Neutrophil (primary cell): ENCODE measurements at regions not wholly inside any gene's neighbourhood (a gene's known extent, or its start where the extent isn't known, plus 50 kb on each side); places are given as distances from the start of the nearest gene placed in this dataset.

Source experiments
- H3K27ac ChIP-seq: fragments of 200-600 bp; sonication (generic); 2 replicates; pipeline ENCODE4 v1.5.1; 2016; ENCODE audit warnings: mild to moderate bottlenecking, moderate library complexity
- H3K27me3 ChIP-seq: fragments of 200-600 bp; sonication (generic); 2 replicates; pipeline ENCODE4 v1.6.0; 2016; ENCODE audit warnings: mild to moderate bottlenecking
- H3K36me3 ChIP-seq: fragments of 200-600 bp; sonication (generic); 2 replicates; pipeline ENCODE4 v1.5.1; 2017
- H3K4me1 ChIP-seq, 2 experiments: fragments of 200-600 bp in 1 of 2; sonication (generic) in 1 of 2; 1 replicate in 1 of 2; 2 replicates in 1 of 2; pipeline versions ENCODE4 v1.5.1 to v1.6.1; 2013 to 2016; ENCODE audit warnings: low read depth in 1 of 2, low read length in 1 of 2, mild to moderate bottlenecking in 1 of 2, moderate library complexity in 1 of 2; ENCODE audit not compliant: control insufficient read depth in 1 of 2, insufficient read depth in 1 of 2
- H3K4me3 ChIP-seq, 2 experiments: fragments of 200-600 bp in 1 of 2; sonication (generic) in 1 of 2; 1 replicate in 1 of 2; 2 replicates in 1 of 2; pipeline ENCODE4 v1.5.1; 2013 to 2016; ENCODE audit warnings: low read depth in 1 of 2, low read length in 1 of 2, mild to moderate bottlenecking in 1 of 2, moderate library complexity in 1 of 2
- H3K9me3 ChIP-seq: fragments of 200-600 bp; sonication (generic); 2 replicates; pipeline ENCODE4 v1.5.1; 2016
- CTCF ChIP-seq: fragments of 200-600 bp; sonication (generic); IDR thresholded peaks from 2 replicates; pipeline ENCODE4 v1.5.1; 2016; ENCODE audit warnings: antibody characterized with exemption

DNA sequence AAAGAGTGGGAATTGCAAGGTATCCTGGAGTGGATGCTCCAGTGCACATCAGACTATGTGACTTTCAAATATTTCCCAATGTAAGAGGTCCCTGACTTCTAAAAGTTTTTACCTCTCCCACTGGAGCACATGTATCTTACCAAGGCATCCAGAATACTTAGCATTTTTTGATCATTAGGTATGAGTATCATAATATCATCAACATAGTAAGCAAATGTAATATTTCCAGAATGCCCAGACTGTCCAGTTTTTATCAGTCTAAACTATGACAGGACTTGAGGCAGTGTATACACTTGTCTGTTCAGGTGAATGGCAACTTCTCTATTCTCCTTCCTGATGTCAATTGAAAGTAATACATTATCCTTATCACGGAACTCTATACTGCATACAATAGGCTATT lies 924.6 kb upstream of the GJE1 start:
- H3K27ac ChIP-seq, result no peak overlapping the region
- TF ChIP-seq CTCF, result no peak
- no peaks in the 10 kb centered on the region for H3K27me3 ChIP-seq
- H3K4me3 ChIP-seq, result no peak overlapping the region
- H3K36me3 ChIP-seq, result no peaks in the 10 kb centered on the region
- no peaks in the 10 kb centered on the region for H3K9me3 ChIP-seq
- no peaks in the 10 kb centered on the region for H3K4me1 ChIP-seq

DNA sequence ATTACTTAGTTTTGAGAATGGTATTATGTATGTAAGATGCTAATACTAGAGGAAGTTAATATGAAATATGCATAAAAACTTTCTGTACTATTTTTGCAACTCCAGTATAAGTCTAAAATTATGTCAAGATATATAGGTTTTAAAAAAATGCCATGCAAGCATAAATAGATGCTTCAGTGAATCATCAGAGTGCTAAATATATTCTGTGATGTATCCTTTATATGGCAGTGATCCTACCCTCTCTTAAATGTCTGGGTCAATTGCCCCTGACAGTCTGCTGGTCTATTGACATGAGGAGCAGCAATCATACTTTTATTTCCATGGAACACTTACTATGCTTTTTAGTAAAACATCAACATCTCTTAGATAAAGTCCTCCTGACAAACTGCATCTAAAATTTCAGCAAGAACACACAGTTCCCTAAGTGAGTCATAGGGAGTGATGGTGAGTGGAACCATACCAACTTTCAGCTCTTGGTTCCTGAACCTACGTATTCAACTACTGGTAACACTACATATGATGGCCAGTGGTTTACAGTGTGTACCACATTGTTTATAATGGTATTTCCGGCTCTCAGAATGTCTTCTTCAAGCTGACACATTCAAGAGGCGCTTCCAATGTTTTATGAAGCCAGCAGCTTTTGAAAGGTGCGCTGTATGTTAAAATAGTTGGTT lies 928.7 kb upstream of the GJE1 start:
- Histone ChIP-seq H3K9me3 (no peaks in the 10 kb centered on the region), H3K4me1 (no peaks in the 10 kb centered on the region), H3K27ac (no peak overlapping the region), H3K27me3 (no peaks in the 10 kb centered on the region), H3K4me3 (no peak overlapping the region), H3K36me3 (no peaks in the 10 kb centered on the region)
- TF ChIP-seq CTCF, result no peak

- Histone ChIP-seq H3K4me3 (no peak overlapping the region), H3K4me1 (no peaks in the 10 kb centered on the region), H3K9me3 (no peaks in the 10 kb centered on the region), H3K27me3 (no peaks in the 10 kb centered on the region), H3K36me3 (no peaks in the 10 kb centered on the region), H3K27ac (no peak overlapping the region)
- TF ChIP-seq CTCF, result no peak
Observed at GRCh38 chr6:141202626-141203025, 930.1 kb upstream of the GJE1 start.

- Histone ChIP-seq H3K36me3 (no peaks in the 10 kb centered on the region), H3K27ac (no peak overlapping the region), H3K4me3 (no peak overlapping the region), H3K4me1 (no peaks in the 10 kb centered on the region), H3K9me3 (no peaks in the 10 kb centered on the region), H3K27me3 (no peaks in the 10 kb centered on the region)
- TF ChIP-seq CTCF, result no peak
Observed at GRCh38 chr6:141199074-141199473, 933.7 kb upstream of the GJE1 start.

DNA sequence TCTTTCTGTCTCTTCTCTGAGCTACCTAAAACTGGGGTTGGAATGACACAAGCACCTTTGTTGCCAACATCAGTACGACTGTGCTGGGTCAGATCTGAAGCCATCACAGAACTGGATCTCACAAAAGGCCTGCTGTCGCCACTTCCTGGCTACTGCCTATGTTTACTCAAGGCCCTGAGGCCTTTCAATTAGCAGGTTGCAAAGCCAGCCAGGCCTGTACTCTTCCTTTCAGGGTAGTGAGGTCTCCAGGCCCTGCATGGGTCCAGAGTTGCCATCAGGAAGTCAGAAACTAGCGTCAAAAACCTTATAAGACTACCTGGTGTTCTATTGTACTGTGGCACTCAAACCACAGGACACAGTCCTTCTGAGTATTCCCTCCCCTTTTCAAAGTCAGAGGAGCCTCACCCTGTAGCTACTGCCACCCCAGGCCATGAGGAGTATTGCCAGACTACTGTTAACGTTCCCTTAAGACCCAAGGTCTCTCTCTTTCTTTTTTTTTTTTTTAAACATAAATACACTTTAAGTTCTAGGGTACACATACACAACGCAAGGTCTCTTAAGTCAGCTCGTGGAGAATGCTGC lies 937.4 kb upstream of the GJE1 start:
- H3K36me3 ChIP-seq, result no peaks in the 10 kb centered on the region
- TF ChIP-seq CTCF, result no peak

More for the DNA sequence above, 937.4 kb upstream of the GJE1 start:
- Histone ChIP-seq H3K9me3 (no peaks in the 10 kb centered on the region), H3K27me3 (no peaks in the 10 kb centered on the region), H3K4me1 (no peaks in the 10 kb centered on the region), H3K27ac (no peak overlapping the region), H3K4me3 (no peak overlapping the region)
